SW 1271 (cell line): ENCODE measurements at regions not wholly inside any gene's neighbourhood (a gene's known extent, or its start where the extent isn't known, plus 50 kb on each side); places are given as distances from the start of the nearest gene placed in this dataset.

Experiments used
- DNase-seq, 2 experiments: peaks; one replicate each; lab custom pipeline; 2025; lab: John Stamatoyannopoulos, UW

DNA sequence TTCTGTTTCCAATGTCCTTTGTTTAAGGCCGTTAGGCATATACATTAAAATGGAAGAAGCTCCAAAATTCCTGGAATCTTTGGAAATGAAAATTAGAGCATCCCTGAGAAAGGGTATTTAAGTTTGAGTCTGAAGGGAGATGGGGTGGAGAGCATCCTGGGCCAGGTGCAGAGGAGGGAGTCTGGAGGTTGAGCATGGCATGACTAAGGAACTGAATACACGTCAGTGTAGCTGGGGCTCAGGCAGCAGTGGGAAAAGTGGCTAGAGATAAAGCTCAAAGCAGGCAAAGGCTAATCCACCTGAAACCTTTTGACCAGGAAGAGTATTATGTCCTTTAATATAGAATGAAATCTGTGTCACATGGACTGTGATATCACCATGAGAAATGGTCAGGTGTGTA lies 669.0 kb upstream of the RBFOX1 start:
- no peak for DNase-seq

DNA sequence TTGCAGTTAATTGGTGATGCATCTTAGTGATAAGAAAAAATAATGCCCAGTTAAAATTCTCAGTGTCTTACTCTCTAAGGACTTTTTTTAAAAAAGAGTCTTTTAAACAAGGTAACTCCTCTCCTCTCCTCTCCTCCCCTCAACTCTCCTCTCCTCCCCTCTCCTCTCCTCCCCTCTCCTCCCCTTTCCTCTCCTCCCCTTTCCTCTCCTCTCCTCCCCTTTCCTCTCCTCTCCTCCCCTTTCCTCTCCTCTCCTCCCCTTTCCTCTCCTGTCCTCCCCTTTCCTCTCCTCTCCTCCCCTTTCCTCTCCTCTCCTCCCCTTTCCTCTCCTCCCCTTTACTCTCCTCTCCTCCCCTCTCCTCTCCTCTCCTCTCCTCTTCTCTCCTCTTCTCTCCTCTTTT lies 675.9 kb upstream of the RBFOX1 start:
- no peak for DNase-seq

DNA sequence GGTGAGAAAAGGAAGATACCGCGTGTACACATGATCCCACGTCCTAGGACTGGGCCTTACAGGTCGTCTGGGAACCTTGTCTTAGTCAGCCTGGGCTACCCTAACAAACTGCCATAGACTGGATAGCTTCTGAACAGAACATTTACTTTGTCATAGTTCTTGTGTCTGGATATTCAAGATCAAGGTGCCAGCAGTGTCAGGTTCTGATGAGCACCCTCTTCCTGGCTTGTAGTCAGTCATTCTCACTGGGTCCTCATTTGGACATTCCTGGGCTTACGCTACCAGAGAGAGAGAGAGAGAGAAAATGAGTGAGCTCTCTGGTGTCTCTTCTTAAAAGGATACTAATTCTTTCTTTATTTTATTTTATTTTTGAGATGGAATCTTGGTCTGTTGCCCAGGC lies 685.8 kb upstream of the RBFOX1 start:
- no peak for DNase-seq

DNA sequence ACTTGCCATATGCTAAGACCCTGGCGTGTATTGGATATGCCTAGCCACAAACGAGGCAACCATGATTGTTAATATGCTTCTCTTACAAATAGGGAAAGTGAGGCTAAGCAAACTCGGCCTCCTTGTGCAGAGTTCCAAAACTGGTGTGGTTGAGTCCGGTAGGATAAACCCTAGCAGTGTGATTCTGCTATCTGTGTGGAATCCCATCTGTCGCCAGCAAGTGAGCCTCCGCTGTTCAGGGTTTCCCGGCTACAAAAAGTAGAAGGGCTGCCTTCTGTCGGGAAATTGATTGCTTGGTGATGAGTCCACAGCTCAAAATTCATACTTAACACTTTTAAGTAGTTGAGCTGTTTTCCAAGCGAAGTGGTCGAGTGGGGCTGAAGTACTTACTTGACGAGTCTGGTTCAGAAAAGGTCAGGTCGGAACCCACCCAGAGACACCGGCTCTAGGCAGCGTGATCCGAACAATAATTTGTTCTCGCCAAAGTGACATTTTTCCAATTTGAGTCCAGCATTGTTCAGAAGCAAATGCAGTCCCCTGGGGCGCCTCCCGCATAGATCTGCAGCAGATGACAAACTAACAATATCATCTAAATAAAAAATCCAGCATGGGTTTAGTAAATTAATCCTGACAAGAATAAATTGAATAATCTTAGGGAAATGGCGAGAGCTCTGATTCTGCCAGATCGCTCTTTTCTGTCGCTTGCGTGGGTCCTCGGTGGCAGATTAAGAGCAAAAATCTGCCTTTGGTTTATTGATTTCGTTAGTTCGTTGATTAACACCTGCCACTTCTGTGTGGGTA lies 686.7 kb upstream of the RBFOX1 start:
- DNase-seq, result no peak

DNA sequence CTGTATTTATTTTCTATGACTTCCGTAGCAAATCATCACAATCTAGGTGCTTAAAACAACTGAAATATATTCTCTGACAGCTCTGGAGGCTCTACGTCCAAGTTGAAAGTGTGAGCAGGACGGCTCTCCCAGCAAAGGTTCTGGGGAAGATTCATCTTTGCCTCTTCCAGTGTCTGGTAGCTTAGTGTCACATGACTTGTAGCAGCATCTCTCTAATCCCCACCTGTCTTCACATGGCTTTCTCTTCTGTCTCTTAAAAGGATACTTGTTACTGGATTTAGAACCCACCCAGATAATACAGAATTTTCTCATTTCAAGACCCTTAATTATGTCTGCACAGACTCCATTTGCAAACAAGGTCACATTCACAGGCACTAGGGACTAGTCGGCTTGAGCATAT lies 687.7 kb upstream of the RBFOX1 start:
- no peak for DNase-seq

DNA sequence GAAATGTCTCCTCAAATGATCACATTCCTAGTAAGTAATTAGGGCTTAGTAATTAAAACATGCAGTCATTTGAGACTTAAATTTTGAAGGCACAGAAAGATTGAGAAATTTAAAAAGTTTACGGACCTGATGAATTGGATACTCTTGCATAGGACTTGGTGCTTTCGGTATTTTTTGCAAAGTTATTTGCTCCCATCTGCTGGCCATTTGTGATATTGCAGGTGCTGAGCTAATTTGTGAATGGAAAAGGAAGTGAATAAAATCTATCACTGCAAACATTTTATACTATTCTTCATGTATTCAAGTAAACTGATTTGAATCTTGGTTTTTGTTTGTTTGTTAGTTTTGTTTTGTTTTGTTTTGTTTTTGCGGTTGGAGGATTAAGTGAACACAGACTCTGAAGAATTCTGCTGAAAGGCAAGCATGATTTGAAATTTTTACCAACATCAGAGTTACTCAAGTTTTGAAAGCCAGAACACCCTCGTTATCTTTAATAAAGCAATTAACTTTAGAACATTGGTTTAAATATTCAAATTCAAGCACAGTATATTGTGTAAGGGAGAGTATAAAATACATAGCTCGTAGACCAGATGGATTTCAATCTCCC lies 689.5 kb upstream of the RBFOX1 start:
- DNase-seq, result peak in 1 of 2 experiments; percentile 4

DNA sequence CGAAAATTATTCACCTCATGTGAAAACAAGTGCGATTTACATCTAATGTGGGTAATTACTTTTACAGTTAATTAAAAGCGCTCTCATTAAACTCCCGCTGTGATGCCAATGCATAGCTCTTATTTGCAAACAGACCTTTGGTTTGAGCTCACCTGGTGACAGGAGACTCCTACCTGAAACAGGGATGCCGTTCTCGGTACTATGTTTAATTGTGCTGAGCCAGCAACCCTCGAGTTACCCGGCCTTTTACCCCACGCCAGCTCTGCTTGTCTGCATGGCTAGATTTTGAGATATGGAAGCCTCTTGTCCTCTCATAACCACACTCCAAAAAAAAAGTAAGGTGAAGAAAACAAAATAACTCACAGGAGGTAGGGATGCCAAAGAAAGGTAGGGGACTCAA lies 690.4 kb upstream of the RBFOX1 start:
- DNase-seq, result no peak

DNA sequence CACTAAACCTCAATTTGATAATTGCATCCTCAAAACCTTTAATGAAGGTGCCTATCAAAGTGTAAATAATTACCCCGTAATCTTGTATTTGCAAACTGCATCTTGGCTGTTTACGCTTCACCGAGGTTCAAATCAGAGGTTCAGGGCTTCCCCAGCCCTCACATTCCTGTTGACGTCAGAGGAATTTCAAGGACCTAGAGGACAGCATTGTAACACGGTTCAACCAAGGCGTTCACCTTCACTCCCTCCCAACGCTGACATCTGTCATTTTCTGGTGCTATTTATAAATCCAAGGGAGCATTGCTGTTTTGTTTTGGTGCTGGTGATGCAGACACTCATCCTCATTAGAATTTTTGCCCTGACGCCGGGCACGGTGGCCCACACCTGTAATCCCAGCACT lies 691.6 kb upstream of the RBFOX1 start:
- no peak for DNase-seq

DNA sequence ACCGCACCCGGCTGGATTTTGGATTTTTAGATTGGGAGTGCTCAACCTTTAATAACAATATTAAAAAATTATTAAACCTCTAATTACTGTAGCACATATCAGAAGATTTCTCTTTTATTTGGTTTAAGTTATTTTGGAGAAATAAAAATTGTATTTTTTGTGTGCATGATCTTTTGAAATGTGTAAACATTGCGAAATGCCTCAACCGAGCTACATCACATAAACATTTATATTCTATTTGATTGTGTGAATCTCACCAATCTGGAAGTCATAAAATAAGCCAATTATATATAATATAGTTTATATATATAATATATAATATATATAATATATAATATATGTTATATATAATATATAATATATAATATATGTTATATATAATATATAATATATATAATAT lies 696.2 kb upstream of the RBFOX1 start:
- no peak for DNase-seq

DNA sequence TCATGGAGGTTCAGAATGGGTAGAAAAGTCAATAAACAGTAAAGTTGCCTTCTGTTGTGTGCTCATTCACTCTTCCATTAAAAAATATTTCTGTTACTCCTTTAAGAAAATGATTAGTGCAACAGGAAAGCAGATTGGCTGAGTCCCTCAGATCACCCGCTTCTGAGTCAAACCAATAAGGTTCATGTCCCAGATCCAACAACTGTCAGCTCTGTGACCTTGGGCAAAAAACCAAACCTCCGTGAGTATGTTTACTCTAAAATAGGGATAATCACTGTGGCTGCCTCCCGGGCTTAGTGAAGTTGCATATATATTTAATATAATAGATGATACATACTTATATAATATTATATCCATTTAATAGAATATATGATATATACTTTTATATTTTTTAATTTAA lies 698.5 kb upstream of the RBFOX1 start:
- DNase-seq, result no peak

DNA sequence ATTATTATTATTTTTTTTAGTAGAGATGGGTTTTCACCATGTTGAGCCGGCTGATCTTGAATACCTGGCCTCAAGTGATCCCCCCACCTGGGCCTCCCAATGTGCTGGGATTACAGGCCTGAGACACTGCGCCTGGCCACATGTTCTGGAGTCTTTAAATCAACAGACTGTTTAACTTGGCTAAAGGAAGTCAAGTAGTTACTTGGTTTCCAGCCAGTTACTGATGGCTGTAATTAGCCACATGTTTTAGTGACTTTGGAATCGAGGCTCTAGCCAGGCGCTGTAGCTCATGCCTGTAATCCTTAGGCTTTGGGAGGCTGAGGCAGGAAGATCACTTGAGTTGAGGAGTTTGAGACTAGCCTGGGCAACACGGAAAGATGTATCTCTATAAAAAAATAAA lies 699.2 kb upstream of the RBFOX1 start:
- no peak for DNase-seq

DNA sequence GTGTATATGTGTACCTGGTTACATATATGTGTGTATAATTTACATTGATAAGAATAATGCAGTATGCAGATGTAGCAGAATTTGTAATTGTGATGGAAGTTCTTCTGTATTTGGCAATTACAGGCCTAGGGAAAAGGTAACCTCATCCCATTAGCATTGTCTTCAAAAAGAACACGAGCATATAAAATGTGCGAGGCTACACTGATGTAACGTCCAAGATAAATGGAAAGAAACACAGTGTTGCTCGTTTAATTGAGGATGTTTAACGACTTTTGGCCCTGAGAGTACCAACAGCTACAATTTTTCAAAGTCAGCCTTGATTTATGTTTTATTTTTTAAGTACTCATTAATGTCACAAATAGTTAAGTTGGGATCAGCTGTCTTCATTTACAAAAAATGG lies 703.5 kb upstream of the RBFOX1 start:
- no peak for DNase-seq

DNA sequence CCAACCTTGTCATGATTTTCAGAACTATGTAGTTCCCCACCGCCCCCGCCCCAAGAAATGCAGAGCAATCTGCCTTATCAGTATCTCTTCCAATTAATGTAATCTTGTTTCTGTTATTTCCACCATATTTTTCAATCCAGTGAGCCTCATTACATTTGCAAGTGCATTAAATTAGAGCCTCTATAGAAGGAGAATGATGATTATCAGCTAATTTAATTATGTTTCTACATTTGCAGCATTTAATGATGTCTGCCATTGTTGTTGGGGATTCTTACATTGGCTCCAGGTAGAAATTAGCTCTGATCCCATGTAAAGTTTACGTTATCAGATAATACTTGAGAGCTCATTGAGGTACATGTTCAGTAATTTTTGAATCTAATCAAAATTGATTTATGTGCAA lies 707.0 kb upstream of the RBFOX1 start:
- no peak for DNase-seq

DNA sequence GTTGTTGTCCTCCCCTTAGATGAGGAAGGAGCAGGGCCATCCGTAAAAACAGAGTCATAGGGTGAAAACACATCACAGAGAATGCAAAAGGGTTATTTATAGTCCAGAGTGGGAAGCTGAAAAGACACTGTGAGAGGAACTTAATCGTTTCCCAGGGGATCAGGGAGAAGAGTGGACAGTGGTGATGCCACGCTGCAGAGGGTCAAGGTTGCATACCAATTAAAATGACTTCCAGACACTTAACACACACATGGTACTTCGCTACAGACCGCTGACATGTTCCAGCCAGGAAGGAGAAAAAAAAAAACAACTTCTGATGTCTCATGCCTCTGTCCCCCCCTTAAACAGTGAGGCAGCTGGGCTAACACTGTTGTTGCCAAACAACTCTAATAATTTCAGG lies 713.8 kb upstream of the RBFOX1 start:
- DNase-seq, result no peak

DNA sequence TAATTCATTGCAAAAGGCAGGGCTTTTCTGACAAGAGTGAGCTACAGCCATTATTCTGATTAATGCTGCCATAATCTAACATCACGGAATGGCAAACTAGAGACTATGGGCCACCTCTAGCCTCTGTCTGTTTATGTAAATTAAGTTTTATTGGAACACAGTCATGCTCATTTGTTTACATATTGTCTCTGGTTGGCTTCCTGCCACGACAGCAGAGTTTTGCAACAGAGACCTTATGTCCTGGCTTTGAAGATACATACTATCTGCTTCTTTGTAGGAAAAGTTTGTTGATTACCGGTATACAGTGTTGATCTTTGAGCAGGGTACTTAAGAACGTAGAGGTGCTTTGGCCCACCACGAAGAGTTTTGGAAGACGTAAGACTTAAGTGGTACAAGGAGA lies 715.9 kb upstream of the RBFOX1 start:
- no peak for DNase-seq

DNA sequence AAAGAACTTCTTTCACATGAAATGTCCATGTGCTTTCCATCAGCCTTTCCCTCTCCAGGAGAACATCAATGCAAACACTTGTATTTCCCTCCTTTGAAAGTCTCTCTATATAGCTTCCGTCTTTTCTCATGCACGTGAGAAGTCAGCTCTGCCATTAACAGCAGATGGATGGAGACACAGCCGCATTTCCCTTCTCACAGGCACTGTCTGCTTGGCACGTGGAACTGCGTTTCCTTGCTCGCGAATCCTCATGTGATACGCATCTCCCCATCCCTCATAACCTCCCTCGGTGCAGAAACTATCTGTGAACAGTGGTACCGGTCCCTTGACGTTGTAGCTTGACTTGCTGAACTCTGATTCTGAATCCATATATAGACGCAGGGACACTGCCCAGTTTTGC lies 717.0 kb upstream of the RBFOX1 start:
- no peak for DNase-seq

DNA sequence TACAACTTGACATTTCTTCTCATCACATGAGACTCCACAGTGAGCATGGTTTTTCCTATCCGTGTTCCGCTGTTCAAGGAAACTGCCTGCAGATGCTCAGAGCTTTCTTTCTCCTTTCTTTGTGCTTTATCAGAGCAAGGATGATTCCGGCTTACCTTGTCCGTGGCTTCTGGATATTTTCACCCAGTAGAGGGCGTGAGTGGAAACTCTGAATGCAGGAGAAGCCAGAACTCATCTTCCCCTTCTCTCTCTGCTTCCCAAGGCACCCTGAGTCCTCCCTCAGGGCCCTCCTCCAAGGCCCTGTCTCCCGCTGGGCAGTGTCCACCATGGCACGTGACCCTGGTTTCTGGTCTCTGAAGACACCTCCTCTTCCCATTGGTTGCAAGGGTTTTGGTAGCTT lies 721.1 kb upstream of the RBFOX1 start:
- no peak for DNase-seq

DNA sequence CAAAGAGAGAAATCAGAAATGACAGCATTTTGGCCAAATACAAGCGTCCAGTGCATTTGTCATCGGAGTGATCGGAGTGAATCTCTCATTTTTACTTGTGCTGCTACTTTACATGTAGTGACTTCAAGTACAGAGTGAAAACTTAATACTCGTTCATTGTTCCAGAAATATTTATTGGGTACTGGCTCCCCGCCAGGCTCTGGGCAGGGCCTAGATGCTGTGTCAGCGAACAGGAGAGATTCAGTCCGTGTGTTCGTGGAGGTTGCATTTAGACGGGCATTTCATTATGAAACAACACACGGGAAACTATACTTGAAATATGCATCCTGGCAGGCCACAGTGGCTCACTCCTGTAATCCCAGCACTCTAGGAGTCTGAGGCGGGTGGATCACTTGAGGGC lies 727.2 kb upstream of the RBFOX1 start:
- no peak for DNase-seq

DNA sequence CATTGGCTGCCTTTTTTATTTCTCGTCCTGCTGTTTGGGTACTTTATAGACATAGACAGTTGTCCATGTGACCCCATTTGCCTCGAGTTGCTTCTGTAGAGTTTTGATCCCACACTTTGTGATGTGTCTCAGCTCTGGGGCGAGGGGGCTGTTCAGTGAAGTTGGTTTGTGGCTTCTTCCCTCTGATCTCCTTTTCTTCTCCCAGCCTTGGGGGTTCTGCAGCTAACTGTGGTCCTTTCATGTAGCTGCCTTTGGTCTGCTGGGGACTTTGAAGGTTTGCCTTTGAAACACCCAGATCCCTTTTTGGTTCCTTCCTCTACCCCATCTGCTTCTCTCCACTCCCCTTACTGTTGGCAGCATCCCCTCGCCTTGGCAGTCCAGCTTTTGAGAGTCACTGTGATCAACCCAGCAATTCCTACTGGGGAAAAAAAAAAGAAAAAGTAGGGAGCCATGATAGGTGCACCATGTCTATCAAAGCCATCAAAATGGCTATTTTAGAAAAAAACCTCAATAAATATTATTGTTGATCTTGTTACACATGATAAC lies 728.8 kb upstream of the RBFOX1 start:
- no peak for DNase-seq

DNA sequence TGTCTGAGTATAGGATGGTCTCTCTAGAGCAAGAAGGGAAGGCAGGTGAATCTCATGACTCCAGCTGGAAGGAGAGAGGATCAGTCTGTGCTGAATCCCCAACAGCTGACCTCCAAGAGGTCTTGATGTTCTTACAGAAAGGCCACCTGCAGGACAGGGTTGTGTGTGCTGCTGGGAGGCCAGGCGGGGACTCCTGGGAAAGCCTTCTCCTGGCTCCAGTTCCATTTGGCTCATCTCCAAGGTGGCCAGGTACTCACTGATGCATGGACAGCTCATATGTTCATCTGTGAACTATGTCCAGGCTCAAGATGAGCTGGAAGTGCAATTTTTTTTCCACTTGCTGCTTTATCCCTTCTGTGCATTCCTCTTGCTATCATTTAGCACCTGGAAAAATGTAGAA lies 730.2 kb upstream of the RBFOX1 start:
- DNase-seq, result no peak

DNA sequence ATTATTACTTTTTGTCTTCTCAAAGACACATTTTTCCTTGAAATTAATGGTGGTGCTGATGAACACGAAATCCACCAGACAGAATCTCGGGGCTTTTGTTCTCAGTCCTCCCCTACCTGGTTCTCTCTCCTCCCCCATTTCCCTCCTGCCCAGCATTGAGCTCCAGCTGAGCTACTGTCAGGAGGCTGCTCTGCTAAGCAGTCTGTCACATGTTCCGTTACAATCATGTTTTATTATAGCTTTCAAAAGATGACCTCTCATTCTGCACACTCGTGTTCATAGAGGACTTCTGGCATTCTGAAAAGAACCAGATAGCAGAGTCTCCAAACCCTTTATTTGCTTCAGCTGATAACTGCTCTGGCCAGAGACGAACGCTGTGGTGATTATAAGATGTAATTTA lies 732.5 kb upstream of the RBFOX1 start:
- no peak for DNase-seq

DNA sequence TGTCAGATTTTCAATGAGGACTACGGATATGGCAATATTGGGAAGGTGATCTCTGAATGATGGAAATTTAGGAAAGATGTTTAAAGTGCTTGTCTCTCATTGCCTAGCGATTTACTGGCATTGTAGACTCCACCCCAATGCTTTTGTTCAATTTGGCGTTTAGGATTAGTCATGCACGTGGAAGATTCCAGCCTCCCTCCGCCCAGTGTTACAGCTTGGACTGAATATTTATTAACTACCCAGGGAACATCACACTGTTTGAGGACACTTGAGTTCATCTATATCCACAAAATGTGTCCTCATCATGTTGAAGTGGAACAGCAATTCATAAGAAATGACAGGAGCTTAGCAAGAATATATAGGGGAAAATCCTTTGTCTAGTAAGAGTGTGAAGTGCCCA lies 738.8 kb upstream of the RBFOX1 start:
- DNase-seq, result no peak

DNA sequence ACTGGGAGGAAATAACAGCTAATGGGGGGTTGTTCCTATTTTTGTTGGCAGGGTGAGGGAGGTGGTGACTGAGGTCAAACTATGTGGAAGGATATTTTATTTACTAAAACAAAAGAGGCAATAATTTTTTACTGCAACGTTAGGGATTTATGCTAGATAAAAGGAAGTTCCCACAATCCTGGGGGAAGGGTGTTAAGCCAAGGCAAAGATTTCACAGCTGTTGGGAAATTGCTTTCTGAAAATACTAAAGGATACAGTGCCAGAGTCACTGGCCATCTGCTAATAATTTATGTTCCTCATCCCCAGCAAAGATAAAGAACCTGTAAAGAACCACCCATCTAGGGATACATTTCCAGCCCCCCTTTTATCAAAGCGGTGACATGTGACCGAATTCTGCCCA lies 756.0 kb upstream of the RBFOX1 start:
- DNase-seq, result no peak

DNA sequence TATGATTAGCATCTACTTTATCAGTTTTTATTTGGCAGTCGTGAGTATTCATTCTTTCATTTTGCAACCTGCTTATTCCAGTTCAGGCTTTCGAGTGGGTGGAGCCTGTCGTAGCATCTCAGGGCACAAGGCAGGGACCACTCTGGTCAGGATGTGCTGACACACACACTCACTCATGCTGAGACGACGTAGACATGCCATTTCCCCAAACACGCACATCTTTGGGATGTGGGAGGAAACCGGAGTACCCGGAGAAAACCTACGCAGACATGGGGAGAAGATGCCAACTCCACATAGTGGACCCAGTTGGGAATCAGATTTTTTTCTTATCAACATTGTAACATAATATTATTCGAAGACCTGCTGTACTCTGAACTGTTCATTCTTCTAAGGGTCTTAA lies 756.5 kb upstream of the RBFOX1 start:
- DNase-seq, result no peak
